Nephron progenitor cell (in vitro differentiated cells): ENCODE measurements at regions not wholly inside any gene's neighbourhood (a gene's known extent, or its start where the extent isn't known, plus 50 kb on each side); places are given as distances from the start of the nearest gene placed in this dataset.
"Not testable (repeated sequence)": the region's sequence is repeated elsewhere in the genome, so short reads cannot be mapped to it uniquely, and the experiment has no call there.

ENCODE experiments used
- DNase-seq: peaks from one replicate; pipeline ENCODE4 v3.0.0; 2021
- H3K27ac Mint-ChIP-seq: 2 replicates; pipeline ENCODE4 v1.8.0; 2021; ENCODE audit warnings: mild to moderate bottlenecking, moderate library complexity, mixed read lengths
- H3K27me3 Mint-ChIP-seq: 2 replicates; pipeline ENCODE4 v1.8.0; 2021; ENCODE audit warnings: mild to moderate bottlenecking, low read depth, mixed read lengths; ENCODE audit not compliant: poor library complexity
- H3K36me3 Mint-ChIP-seq: 2 replicates; pipeline ENCODE4 v1.8.0; 2021; ENCODE audit warnings: low read depth, mixed read lengths
- H3K4me1 Mint-ChIP-seq: 2 replicates; pipeline ENCODE4 v1.8.0; 2021; ENCODE audit warnings: mixed read lengths
- H3K4me3 Mint-ChIP-seq: 2 replicates; pipeline ENCODE4 v1.8.0; 2021; ENCODE audit warnings: mild to moderate bottlenecking, moderate library complexity, mixed read lengths
- H3K9me3 Mint-ChIP-seq: 2 replicates; pipeline ENCODE4 v1.8.0; 2021; ENCODE audit warnings: mild to moderate bottlenecking, moderate library complexity, mixed read lengths
- TF ChIP-seq, protein P1 (sequence below): fragments of 200-600 bp; sonication (generic); IDR thresholded peaks from 2 replicates; pipeline ENCODE4 v1.5.0; 2021; ENCODE audit warnings: antibody characterized with exemption

DNA sequence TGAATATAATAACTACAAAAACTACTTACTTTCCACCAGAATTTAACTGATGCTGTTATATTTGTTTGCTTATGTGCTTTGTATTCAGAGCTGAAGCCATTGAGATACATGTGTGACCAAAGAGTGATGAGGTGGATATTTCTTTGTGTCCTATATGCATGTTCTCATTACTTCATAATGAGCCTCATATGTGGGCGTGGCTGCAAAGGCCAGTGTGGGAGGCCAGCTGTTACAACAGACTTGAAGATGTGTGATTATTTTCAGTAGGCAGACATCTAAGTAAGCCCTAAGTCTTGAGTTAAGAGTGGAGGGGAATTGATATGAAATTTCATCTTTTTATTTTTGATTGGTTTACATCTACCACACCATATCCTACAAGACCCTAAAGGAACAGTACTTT lies 163.3 kb upstream of the PRSS12 start:
- H3K36me3 Mint-ChIP-seq, H3K27me3 Mint-ChIP-seq, DNase-seq, H3K27ac Mint-ChIP-seq, H3K9me3 Mint-ChIP-seq, H3K4me3 Mint-ChIP-seq: not testable (repeated sequence)
- peaks cover 11% of the 10 kb centered on the region for H3K4me1 Mint-ChIP-seq

DNA sequence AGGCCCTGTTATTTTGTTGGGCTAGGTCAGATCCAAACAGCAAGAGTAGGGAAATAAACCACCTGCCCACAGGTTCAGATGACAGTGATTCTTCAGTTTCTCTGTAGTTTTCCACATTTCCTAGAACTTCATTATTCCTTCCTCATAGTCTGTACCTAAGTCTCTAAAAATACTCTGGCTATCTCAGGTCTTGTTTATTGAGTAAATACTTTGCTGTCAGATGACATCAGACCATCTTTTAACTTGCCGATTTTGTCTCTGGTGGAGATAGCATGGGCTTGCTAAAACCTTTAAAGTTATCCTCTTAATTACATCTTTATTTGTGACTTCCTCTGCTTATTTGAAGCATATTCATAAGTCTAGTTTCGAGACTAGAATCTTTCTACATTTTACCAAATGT lies 155.1 kb upstream of the METTL14 start:
- not testable (repeated sequence) for H3K9me3 Mint-ChIP-seq, H3K27me3 Mint-ChIP-seq

DNA sequence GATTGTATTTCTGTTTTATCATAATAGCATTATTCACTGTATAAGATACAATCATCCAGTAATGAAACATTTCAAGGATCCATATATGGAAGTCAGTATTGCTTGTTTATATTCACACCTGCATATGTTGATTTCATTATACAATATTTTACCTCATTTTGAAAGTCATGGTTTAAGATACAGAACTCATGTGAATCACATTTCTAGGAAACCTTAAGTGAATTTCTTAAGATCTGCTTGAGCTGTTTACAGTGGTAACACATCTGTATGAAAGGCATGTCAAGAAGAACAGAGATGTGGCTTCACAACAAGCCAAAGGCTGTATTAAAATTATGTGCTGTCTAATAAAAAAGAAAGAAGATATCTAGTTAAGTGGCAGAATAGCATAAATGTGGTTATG lies 153.2 kb upstream of the METTL14 start:
- H3K4me1 Mint-ChIP-seq, DNase-seq, H3K36me3 Mint-ChIP-seq: not testable (repeated sequence)

More for the DNA sequence above, 155.1 kb upstream of the METTL14 start:
- H3K27ac Mint-ChIP-seq, H3K4me3 Mint-ChIP-seq, H3K4me1 Mint-ChIP-seq, DNase-seq, H3K36me3 Mint-ChIP-seq: not testable (repeated sequence)

DNA sequence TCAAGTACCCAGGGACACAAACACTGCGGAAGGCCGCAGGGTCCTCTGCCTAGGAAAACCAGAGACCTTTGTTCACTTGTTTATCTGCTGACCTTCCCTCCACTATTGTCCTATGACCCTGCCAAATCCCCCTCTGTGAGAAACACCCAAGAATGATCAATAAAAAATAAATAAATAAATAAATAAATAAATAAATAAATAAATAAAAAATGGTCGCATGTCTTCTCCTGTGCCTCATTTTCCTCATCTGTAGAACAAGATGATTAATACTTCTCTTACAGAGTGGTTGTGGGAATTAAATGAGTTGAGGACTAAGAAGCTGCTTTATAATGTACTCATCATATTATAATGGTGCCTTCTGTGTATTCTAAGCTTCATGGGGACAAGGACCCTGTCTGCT lies 149.4 kb upstream of the METTL14 start:
- not testable (repeated sequence) for H3K4me1 Mint-ChIP-seq, H3K27me3 Mint-ChIP-seq, H3K9me3 Mint-ChIP-seq, H3K36me3 Mint-ChIP-seq, H3K27ac Mint-ChIP-seq, DNase-seq, H3K4me3 Mint-ChIP-seq

More for the DNA sequence above, 153.2 kb upstream of the METTL14 start:
- not testable (repeated sequence) for H3K9me3 Mint-ChIP-seq, H3K27ac Mint-ChIP-seq, H3K27me3 Mint-ChIP-seq, H3K4me3 Mint-ChIP-seq

DNA sequence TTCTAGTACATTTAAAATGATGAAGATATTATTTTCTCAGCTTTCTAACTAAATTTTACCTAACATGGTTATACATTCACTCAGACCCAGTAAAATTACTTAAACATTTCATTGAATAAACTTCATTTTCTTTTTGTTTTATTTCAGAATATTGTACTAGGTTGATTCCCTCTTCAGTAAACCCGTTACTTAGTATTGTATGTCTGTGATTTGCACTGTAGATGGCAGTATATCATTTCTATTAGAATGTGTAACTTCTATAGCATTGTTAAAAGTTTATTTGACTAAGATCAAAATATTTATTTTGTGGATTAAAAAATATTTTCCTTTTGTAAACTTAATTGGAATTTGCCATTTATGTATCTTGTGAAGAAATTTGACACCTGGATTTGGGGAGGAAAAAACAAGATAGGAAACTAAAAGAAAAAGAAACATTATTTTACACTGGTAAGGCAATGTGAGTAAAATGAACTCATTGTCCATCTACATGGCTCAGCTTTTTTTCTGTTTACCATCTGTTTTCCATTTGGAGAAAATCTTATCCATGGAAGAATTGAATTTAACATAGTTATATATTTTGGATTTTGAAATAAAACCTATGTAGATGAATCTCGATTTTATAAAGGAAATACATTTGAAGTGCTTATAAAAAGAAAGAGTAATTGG lies 145.6 kb upstream of the METTL14 start:
- DNase-seq, H3K27me3 Mint-ChIP-seq: not testable (repeated sequence)

DNA sequence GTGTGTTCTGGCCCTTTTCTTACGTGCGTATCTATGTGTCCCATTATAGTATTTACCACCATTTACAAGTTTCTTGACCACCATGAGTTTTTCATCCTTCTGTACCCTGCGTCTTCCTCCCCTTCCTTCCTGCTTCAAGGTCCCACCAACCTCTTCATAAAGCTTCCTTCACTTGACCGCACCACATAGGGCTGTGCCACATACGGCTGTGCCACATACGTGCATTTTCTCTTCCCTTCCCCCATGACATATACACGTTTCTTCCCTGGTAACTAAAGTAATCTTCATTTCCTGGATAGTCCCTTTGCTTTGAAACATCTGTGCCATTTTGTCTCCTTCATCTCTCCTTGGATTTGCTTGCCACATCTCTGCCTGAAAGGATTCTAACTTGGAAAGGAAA lies 128.6 kb upstream of the METTL14 start:
- H3K4me1 Mint-ChIP-seq, H3K36me3 Mint-ChIP-seq, DNase-seq, H3K4me3 Mint-ChIP-seq, H3K27me3 Mint-ChIP-seq, H3K27ac Mint-ChIP-seq, H3K9me3 Mint-ChIP-seq: not testable (repeated sequence)

More for the DNA sequence above, 145.6 kb upstream of the METTL14 start:
- H3K4me3 Mint-ChIP-seq, H3K4me1 Mint-ChIP-seq, H3K36me3 Mint-ChIP-seq, H3K27ac Mint-ChIP-seq: not testable (repeated sequence)
- H3K9me3 Mint-ChIP-seq, result peaks cover 13% of the 10 kb centered on the region
- TF ChIP-seq, protein P1, sequence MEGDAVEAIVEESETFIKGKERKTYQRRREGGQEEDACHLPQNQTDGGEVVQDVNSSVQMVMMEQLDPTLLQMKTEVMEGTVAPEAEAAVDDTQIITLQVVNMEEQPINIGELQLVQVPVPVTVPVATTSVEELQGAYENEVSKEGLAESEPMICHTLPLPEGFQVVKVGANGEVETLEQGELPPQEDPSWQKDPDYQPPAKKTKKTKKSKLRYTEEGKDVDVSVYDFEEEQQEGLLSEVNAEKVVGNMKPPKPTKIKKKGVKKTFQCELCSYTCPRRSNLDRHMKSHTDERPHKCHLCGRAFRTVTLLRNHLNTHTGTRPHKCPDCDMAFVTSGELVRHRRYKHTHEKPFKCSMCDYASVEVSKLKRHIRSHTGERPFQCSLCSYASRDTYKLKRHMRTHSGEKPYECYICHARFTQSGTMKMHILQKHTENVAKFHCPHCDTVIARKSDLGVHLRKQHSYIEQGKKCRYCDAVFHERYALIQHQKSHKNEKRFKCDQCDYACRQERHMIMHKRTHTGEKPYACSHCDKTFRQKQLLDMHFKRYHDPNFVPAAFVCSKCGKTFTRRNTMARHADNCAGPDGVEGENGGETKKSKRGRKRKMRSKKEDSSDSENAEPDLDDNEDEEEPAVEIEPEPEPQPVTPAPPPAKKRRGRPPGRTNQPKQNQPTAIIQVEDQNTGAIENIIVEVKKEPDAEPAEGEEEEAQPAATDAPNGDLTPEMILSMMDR, result peak; percentile 18

DNA sequence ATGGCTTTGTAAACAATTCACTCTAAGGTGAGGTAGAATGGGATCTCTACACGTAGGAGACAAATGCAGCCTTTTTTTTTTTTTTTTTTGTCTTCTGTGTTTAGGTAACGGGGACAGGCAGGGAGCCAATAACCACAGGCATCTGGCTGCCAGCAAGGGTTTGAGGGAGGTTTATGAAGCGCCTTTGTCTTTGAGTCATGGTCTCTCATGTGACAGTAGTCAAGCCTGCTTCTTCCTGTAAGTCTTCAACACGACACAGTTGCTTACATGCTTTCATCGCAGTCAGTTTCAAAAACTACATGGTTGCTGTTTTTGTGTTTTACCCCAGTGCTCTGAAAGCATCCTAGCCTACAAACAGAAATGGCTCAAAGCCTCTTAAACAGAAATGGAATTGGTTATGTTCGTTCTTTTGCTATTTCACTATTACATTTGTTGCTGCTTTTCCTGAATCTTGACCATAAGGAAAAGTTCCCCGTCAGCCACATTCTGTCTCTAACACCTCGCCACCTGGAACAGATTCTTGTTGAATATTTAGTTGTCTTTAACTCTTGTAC lies 127.8 kb upstream of the METTL14 start:
- no peak for DNase-seq
- TF ChIP-seq, protein P1, result no peak
- Mint-ChIP-seq H3K27me3 (peaks cover 4% of the 10 kb centered on the region), H3K9me3 (no peaks in the 10 kb centered on the region), H3K36me3 (no peaks in the 10 kb centered on the region), H3K27ac (no peak overlapping the region), H3K4me1 (no peaks in the 10 kb centered on the region), H3K4me3 (no peak overlapping the region)

DNA sequence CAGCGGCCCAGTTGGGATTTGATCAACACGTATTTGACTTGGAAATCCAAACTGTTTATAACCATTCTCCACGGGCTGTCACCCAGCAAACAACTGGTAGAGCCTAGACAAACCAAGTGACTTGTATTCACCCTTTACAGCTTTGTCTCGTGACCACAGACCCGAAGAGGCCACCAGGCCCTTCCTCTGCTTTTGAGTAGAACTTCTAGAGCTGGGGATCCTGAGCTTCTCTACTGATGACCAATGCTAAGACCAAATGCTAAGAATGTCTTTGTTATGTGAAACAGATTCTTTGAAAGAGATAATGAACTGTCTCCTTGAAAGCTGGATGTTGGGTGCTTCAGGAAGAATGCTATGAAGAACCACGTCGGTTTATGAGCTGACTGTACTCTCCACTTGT lies 127.0 kb upstream of the METTL14 start:
- DNase-seq, H3K27me3 Mint-ChIP-seq, H3K36me3 Mint-ChIP-seq, H3K9me3 Mint-ChIP-seq, H3K4me1 Mint-ChIP-seq, H3K27ac Mint-ChIP-seq, H3K4me3 Mint-ChIP-seq: not testable (repeated sequence)

DNA sequence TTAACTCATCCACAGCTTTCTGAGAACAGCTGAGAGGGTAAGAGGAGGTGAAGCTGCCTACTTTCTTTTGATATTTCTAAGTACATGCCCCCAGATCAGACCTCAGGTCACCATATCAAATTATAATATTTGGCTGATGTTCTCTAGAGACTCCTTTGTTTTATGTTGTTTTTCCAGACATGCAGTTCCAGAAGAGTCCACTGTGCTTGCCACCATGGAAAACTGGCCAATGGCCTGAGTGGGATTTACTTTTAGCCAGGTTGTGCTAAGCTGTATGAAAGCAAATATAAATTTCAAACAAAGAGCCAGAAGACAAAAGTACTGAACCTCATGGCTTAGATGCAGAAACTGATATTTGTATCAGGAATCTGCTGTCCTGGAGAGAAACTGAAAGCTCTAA lies 123.6 kb upstream of the METTL14 start:
- not testable (repeated sequence) for H3K36me3 Mint-ChIP-seq, H3K4me1 Mint-ChIP-seq, H3K9me3 Mint-ChIP-seq, H3K27ac Mint-ChIP-seq, H3K4me3 Mint-ChIP-seq, DNase-seq
- peaks cover 12% of the 10 kb centered on the region for H3K27me3 Mint-ChIP-seq

DNA sequence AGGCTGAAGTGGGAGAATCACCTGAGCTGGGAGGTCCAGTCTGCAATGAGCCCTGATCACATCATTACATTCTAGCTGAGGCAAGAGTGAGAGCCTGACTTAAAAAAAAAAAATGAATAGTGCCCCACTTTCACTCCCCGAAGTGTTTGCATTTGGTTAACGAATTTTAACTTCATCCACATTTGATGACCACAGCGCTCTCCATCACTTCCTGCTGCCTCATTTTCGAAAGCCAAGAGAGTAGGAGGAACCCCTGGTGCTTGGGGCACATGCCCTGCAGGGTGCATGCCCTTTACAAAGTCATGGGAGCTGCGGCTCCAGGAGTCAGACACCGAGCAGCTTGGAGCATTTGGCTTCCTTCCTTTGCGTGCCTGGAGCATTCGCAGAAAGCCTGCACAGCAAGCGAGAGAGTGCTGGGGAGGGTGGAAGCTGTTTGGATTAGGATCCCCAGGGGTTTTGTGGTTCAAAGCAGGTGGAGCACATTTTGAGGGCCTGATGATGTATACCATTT lies 119.1 kb upstream of the METTL14 start:
- not testable (repeated sequence) for H3K4me3 Mint-ChIP-seq, DNase-seq, H3K27ac Mint-ChIP-seq, H3K36me3 Mint-ChIP-seq, H3K9me3 Mint-ChIP-seq, H3K4me1 Mint-ChIP-seq
- peaks cover 24% of the 10 kb centered on the region for H3K27me3 Mint-ChIP-seq

DNA sequence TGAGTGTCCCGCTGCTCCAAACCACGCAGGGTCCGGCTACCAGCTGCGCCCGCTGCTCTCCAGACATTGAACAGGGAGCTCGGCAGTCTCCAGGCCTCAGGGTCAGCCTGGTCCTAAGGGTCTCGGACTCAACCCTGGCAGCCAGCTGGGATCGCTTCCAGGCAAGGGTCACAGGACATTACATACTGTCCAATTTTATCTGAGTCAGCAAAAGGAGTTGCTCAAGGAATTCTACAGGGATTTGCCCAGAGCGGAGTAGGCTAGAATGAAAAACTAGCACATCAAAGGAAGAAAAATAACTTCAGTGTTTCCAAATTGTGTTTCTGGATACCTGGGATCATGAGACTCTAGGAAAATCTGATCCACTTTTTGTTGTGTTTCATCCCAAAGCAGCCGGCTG lies 112.2 kb upstream of the METTL14 start:
- not testable (repeated sequence) for H3K4me1 Mint-ChIP-seq, H3K36me3 Mint-ChIP-seq, H3K4me3 Mint-ChIP-seq, DNase-seq, H3K9me3 Mint-ChIP-seq, H3K27ac Mint-ChIP-seq
- peaks cover 20% of the 10 kb centered on the region for H3K27me3 Mint-ChIP-seq

DNA sequence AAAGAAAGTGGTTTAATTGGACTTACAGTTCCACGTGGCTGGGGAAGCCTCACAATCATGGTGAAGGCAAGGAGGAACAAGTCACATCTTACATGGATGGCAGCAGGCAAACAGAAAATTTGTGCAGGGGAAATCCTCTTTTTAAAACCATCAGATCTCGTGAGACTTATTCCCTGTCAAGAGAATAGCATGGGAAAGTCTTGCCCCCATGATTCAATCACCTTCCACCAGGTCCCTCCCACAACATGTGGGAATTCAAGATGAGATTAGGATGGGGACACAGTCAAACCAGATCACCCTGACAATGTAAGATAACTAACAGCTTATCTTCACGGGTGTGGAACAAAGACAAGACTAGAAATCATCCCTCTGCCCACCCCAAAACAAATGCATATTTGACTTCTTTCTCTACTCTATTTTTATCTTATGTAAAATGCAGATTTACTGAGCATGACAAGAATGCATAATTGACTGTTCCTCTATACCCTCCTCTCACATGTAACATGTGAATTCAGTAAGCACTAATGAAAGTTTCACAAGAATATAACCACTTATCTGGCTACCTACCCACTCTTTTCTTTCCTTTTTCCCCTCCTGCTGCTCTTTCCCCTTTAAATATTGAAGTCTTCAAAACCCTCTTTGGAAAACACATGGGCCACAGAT lies 110.8 kb upstream of the METTL14 start:
- DNase-seq, result not testable (repeated sequence)

More for the DNA sequence above, 110.8 kb upstream of the METTL14 start:
- not testable (repeated sequence) for H3K4me1 Mint-ChIP-seq, H3K9me3 Mint-ChIP-seq, H3K27ac Mint-ChIP-seq, H3K36me3 Mint-ChIP-seq, H3K4me3 Mint-ChIP-seq
- peaks cover 18% of the 10 kb centered on the region for H3K27me3 Mint-ChIP-seq
